Activated CD8-positive, alpha-beta T cell treated with anti-CD3 and anti-CD28 coated beads for 36 hours (primary cell): ENCODE measurements at regions not wholly inside any gene's neighbourhood (a gene's known extent, or its start where the extent isn't known, plus 50 kb on each side); places are given as distances from the start of the nearest gene placed in this dataset.

Experiments
- ATAC-seq: fragments of 200-7000 bp; cut with Tn5 transposase; one replicate; pipeline ENCODE4 v1.10.0; 2021; ENCODE audit warnings: mild to moderate bottlenecking, moderate library complexity
- CTCF ChIA-PET: fragments of 350-600 bp; sonication (Branson Sonifier 250); formaldehyde crosslinking; loops from one replicate; lab custom pipeline; 2021; ENCODE audit warnings: antibody characterized with exemption; lab: Charles Lee
- POLR2A ChIA-PET: fragments of 350-600 bp; sonication (Branson Sonifier 250); formaldehyde crosslinking; loops from one replicate; lab custom pipeline; 2021; ENCODE audit warnings: antibody characterized with exemption; lab: Charles Lee
- DNase-seq: peaks from one replicate; pipeline ENCODE4 v3.0.0-alpha.2; 2020
- H3K27ac Mint-ChIP-seq: one replicate; pipeline ENCODE4 v1.8.0; 2021; ENCODE audit warnings: mild to moderate bottlenecking, mixed read lengths
- H3K27me3 Mint-ChIP-seq: one replicate; pipeline ENCODE4 v1.8.0; 2021; ENCODE audit warnings: mixed read lengths
- H3K36me3 Mint-ChIP-seq: one replicate; pipeline ENCODE4 v1.8.0; 2021; ENCODE audit warnings: low read depth, mixed read lengths
- H3K4me1 Mint-ChIP-seq: one replicate; pipeline ENCODE4 v1.8.0; 2021; ENCODE audit warnings: low read depth, mixed read lengths
- H3K4me3 Mint-ChIP-seq: one replicate; pipeline ENCODE4 v1.8.0; 2021; ENCODE audit warnings: mild to moderate bottlenecking, moderate library complexity, mixed read lengths
- H3K9me3 Mint-ChIP-seq: one replicate; pipeline ENCODE4 v1.8.0; 2021; ENCODE audit warnings: mixed read lengths
- CTCF ChIP-seq: fragments of 200-600 bp; IDR thresholded peaks from one replicate; pipeline ENCODE4 v1.8.0; 2022; ENCODE audit warnings: antibody characterized with exemption, mild to moderate bottlenecking
- intact Hi-C: fragments of 100-400 bp; cut with micrococcal nuclease; formaldehyde crosslinking; loops from one replicate; pipeline ENCODE4 v1.10.0; 2022

- Mint-ChIP-seq H3K9me3 (no peaks in the 10 kb centered on the region), H3K27me3 (no peaks in the 10 kb centered on the region), H3K27ac (no peak overlapping the region), H3K4me1 (no peaks in the 10 kb centered on the region), H3K36me3 (no peaks in the 10 kb centered on the region), H3K4me3 (no peak overlapping the region)
- ChIA-PET CTCF (no interaction called here), POLR2A (interaction anchor here (0.9 kb wide), 1 partner anchor 14 kb away, joined by 3 read pairs; no protein-coding TSS in a partner anchor)
- DNase-seq (no peak), ATAC-seq (no peak)
- intact Hi-C loops = loop anchor here (5.0 kb wide), 1 partner anchor 37 kb away; no protein-coding TSS in a partner anchor
- no peak for TF ChIP-seq CTCF
Observed at GRCh38 chr9:3014178-3014577, 170.3 kb upstream of the PUM3 start.

- no peak overlapping the region for H3K27ac Mint-ChIP-seq
- H3K36me3 Mint-ChIP-seq = no peaks in the 10 kb centered on the region
- ChIA-PET CTCF (no interaction called here), POLR2A (no interaction called here)
- H3K27me3 Mint-ChIP-seq = no peaks in the 10 kb centered on the region
- TF ChIP-seq CTCF = no peak
- no peak for ATAC-seq
- intact Hi-C loops = loop anchor here (5.0 kb wide), 1 partner anchor 36 kb away; no protein-coding TSS in a partner anchor
- no peaks in the 10 kb centered on the region for H3K4me1 Mint-ChIP-seq
- no peak overlapping the region for H3K4me3 Mint-ChIP-seq
- no peaks in the 10 kb centered on the region for H3K9me3 Mint-ChIP-seq
- no peak for DNase-seq
Observed at GRCh38 chr9:3012842-3013241, 168.9 kb upstream of the PUM3 start.

GRCh38 chr9:3012245-3012644, 168.3 kb upstream of the PUM3 start:
- no peak for TF ChIP-seq CTCF
- intact Hi-C loops = loop anchor here (5.0 kb wide), 1 partner anchor 35 kb away; no protein-coding TSS in a partner anchor
- Mint-ChIP-seq H3K27me3 (no peaks in the 10 kb centered on the region), H3K4me1 (no peaks in the 10 kb centered on the region), H3K4me3 (no peak overlapping the region), H3K36me3 (no peaks in the 10 kb centered on the region), H3K9me3 (no peaks in the 10 kb centered on the region), H3K27ac (no peak overlapping the region)
- CTCF ChIA-PET = no interaction called here
- POLR2A ChIA-PET = no interaction called here
- no peak for DNase-seq
- ATAC-seq = no peak

GRCh38 chr9:3008091-3008490, 164.2 kb upstream of the PUM3 start:
- H3K4me1 Mint-ChIP-seq = no peaks in the 10 kb centered on the region
- DNase-seq = no peak
- H3K36me3 Mint-ChIP-seq = no peaks in the 10 kb centered on the region
- ChIA-PET CTCF (no interaction called here), POLR2A (no interaction called here)
- no peak overlapping the region for H3K4me3 Mint-ChIP-seq
- no peak for ATAC-seq
- no peak overlapping the region for H3K27ac Mint-ChIP-seq
- peaks cover 9% of the 10 kb centered on the region for H3K27me3 Mint-ChIP-seq
- TF ChIP-seq CTCF = no peak
- no peaks in the 10 kb centered on the region for H3K9me3 Mint-ChIP-seq
- intact Hi-C loops = no loop called here

- H3K4me1 Mint-ChIP-seq = no peaks in the 10 kb centered on the region
- H3K36me3 Mint-ChIP-seq = no peaks in the 10 kb centered on the region
- H3K4me3 Mint-ChIP-seq = no peak overlapping the region
- DNase-seq = no peak
- no peaks in the 10 kb centered on the region for H3K9me3 Mint-ChIP-seq
- intact Hi-C loops = no loop called here
- CTCF ChIA-PET = no interaction called here
- ATAC-seq = no peak
- H3K27me3 Mint-ChIP-seq = peaks cover 12% of the 10 kb centered on the region
- H3K27ac Mint-ChIP-seq = no peak overlapping the region
- no peak for TF ChIP-seq CTCF
- POLR2A ChIA-PET = no interaction called here
Observed at GRCh38 chr9:3007326-3007725, 163.4 kb upstream of the PUM3 start.
